ENCODE measurements at regions not wholly inside any gene's neighbourhood (a gene's known extent, or its start where the extent isn't known, plus 50 kb on each side); places are given as distances from the start of the nearest gene placed in this dataset.

- no peaks in the 10 kb centered on the region for H4K20me1 ChIP-seq (ENCODE audit: control insufficient read depth, extremely low read depth, insufficient read depth, low read length)
- no peaks in the 10 kb centered on the region for H3K27me3 ChIP-seq (ENCODE audit: control insufficient read depth, extremely low read depth, insufficient read depth, low read length)
- H3K36me3 ChIP-seq (ENCODE audit: control insufficient read depth in 2 of 2, extremely low read depth in 1 of 2, insufficient read depth in 2 of 2, low read length in 2 of 2), result no peaks in the 10 kb centered on the region
- no peaks in the 10 kb centered on the region for H3K9me3 ChIP-seq (ENCODE audit: control insufficient read depth, low read depth, low read length)
- no peak overlapping the region for H3K4me3 ChIP-seq (ENCODE audit: control insufficient read depth in 2 of 3, extremely low read depth in 1 of 3, insufficient read depth in 2 of 3, low read depth in 1 of 3, low read length in 3 of 3)
- no peak for DNase-seq (ENCODE audit: low read depth, low spot score)
- H3K4me2 ChIP-seq (ENCODE audit: control insufficient read depth, extremely low read depth, insufficient read depth, low read depth, low read length), result peak overlapping the region; percentile 60
- H2AFZ ChIP-seq (ENCODE audit: control insufficient read depth, low read length), result no peak overlapping the region
- H3K4me1 ChIP-seq (ENCODE audit: control insufficient read depth, extremely low read depth, insufficient read depth, low read length), result peaks cover 14% of the 10 kb centered on the region
- TF ChIP-seq CTCF (optimal IDR thresholded peaks at IDR 0.05 in 1 of 3, IDR thresholded peaks at IDR 0.05 in 1 of 3, conservative IDR thresholded peaks at IDR 0.05 in 1 of 3; ENCODE audit: extremely low read depth in 1 of 3, insufficient read depth in 2 of 3, low read length in 3 of 3) (no peak), EZH2 (IDR thresholded peaks at IDR 0.05; ENCODE audit: low read length) (no peak)
- H3K27ac ChIP-seq (ENCODE audit: control insufficient read depth, insufficient read depth, low read length), result no peak overlapping the region
- dilution Hi-C loops (cut with MboI; ENCODE audit: extremely low pct_ligation_motif_present, low sequenced_read_pairs), result no loop called here
- H3K79me2 ChIP-seq (ENCODE audit: control insufficient read depth, insufficient read depth, low read length), result no peaks in the 10 kb centered on the region
- no peak for FAIRE-seq
- peaks cover 4% of the 10 kb centered on the region for H3K9me1 ChIP-seq (ENCODE audit: control insufficient read depth, extremely low read depth, insufficient read depth, low read length)
- no peak overlapping the region for H3K9ac ChIP-seq (ENCODE audit: control insufficient read depth, extremely low read depth, insufficient read depth, low read length)
Measured at GRCh38 chr15:62940093-62940754, 102.3 kb upstream of the TPM1 start.

- Histone ChIP-seq H3K9me1 (ENCODE audit: control insufficient read depth, extremely low read depth, insufficient read depth, low read length) (peaks cover 4% of the 10 kb centered on the region), H3K4me2 (ENCODE audit: control insufficient read depth, extremely low read depth, insufficient read depth, low read depth, low read length) (peak overlapping the region; percentile 60), H3K9ac (ENCODE audit: control insufficient read depth, extremely low read depth, insufficient read depth, low read length) (no peak overlapping the region), H3K9me3 (ENCODE audit: control insufficient read depth, low read depth, low read length) (no peaks in the 10 kb centered on the region), H3K27ac (ENCODE audit: control insufficient read depth, insufficient read depth, low read length) (no peak overlapping the region), H3K4me3 (ENCODE audit: control insufficient read depth in 2 of 3, extremely low read depth in 1 of 3, insufficient read depth in 2 of 3, low read depth in 1 of 3, low read length in 3 of 3) (no peak overlapping the region), H3K4me1 (ENCODE audit: control insufficient read depth, extremely low read depth, insufficient read depth, low read length) (peaks cover 14% of the 10 kb centered on the region), H3K27me3 (ENCODE audit: control insufficient read depth, extremely low read depth, insufficient read depth, low read length) (no peaks in the 10 kb centered on the region), H3K36me3 (ENCODE audit: control insufficient read depth in 2 of 2, extremely low read depth in 1 of 2, insufficient read depth in 2 of 2, low read length in 2 of 2) (no peaks in the 10 kb centered on the region), H4K20me1 (ENCODE audit: control insufficient read depth, extremely low read depth, insufficient read depth, low read length) (no peaks in the 10 kb centered on the region), H2AFZ (ENCODE audit: control insufficient read depth, low read length) (no peak overlapping the region), H3K79me2 (ENCODE audit: control insufficient read depth, insufficient read depth, low read length) (no peaks in the 10 kb centered on the region)
- TF ChIP-seq EZH2 (IDR thresholded peaks at IDR 0.05; ENCODE audit: low read length) (no peak), CTCF (optimal IDR thresholded peaks at IDR 0.05 in 1 of 3, IDR thresholded peaks at IDR 0.05 in 1 of 3, conservative IDR thresholded peaks at IDR 0.05 in 1 of 3; ENCODE audit: extremely low read depth in 1 of 3, insufficient read depth in 2 of 3, low read length in 3 of 3) (no peak)
- FAIRE-seq (peak; percentile 95), DNase-seq (ENCODE audit: low read depth, low spot score) (peak; percentile 72)
- dilution Hi-C loops (cut with MboI; ENCODE audit: extremely low pct_ligation_motif_present, low sequenced_read_pairs), result no loop called here
Measured at GRCh38 chr15:62940755-62941361, 101.7 kb upstream of the TPM1 start.

Measured in keratinocyte (primary cell).